ENCODE measurements at regions not wholly inside any gene's neighbourhood (a gene's known extent, or its start where the extent isn't known, plus 50 kb on each side); places are given as distances from the start of the nearest gene placed in this dataset.

DNA sequence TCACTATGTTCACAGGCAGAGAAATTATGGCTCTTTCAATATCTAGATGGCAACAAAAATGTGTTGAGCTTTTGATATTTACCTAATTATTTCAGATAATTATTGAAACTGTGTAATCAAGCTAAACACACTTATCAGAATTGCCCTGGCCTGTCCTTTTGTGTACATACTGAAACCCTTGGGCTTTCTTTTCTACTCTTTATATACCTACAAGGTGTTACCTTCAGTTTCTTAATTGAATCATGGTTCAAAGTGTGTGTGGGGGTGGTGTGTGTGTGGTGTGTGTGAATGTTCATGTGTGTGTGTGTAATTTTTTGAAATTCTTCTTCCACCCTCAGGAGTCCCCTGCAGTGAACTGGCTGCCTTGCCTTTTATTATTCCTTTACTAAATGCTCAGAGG, 506.8 kb upstream of the SOX9 start (continued):
- TF ChIP-seq EP300 (IDR thresholded peaks at IDR 0.05; ENCODE audit: borderline replicate concordance in 1 of 2, low read depth in 2 of 2, low read length in 2 of 2), result no peak
- TF ChIP-seq NRF1 (IDR thresholded peaks at IDR 0.05; ENCODE audit: low read depth, low read length), result no peak
